Stimulated activated memory B cell treated with anti-CD40 and anti-IgM and Interleukin-4, amounts not matched to agents 10 μg/mL and 1 μg/mL and 100 μg/mL, for 72 hours (primary cell): ENCODE measurements at regions not wholly inside any gene's neighbourhood (a gene's known extent, or its start where the extent isn't known, plus 50 kb on each side); places are given as distances from the start of the nearest gene placed in this dataset.

Experiments used
- ATAC-seq: fragments of 150-1000 bp; cut with Tn5 transposase; 2 replicates; pipeline ENCODE4 v1.10.0; 2021
- H3K27ac Mint-ChIP-seq: one replicate; pipeline ENCODE4 v1.8.0; 2022; ENCODE audit warnings: mild to moderate bottlenecking, mixed read lengths
- H3K27me3 Mint-ChIP-seq: one replicate; pipeline ENCODE4 v1.8.0; 2022; ENCODE audit warnings: mixed read lengths
- H3K36me3 Mint-ChIP-seq: one replicate; pipeline ENCODE4 v1.8.0; 2022; ENCODE audit warnings: mixed read lengths
- H3K4me1 Mint-ChIP-seq: one replicate; pipeline ENCODE4 v1.8.0; 2022; ENCODE audit warnings: mixed read lengths
- H3K4me3 Mint-ChIP-seq: one replicate; pipeline ENCODE4 v1.8.0; 2022; ENCODE audit warnings: mild to moderate bottlenecking, moderate library complexity, mixed read lengths
- H3K9me3 Mint-ChIP-seq: one replicate; pipeline ENCODE4 v1.8.0; 2022; ENCODE audit warnings: mixed read lengths

- H3K4me1 Mint-ChIP-seq: no peaks in the 10 kb centered on the region
- no peak overlapping the region for H3K27ac Mint-ChIP-seq
- no peak overlapping the region for H3K4me3 Mint-ChIP-seq
- H3K36me3 Mint-ChIP-seq: no peaks in the 10 kb centered on the region
- no peaks in the 10 kb centered on the region for H3K27me3 Mint-ChIP-seq
- no peaks in the 10 kb centered on the region for H3K9me3 Mint-ChIP-seq
- no peak for ATAC-seq
Measured at GRCh38 chr7:88450874-88451273, 144.2 kb upstream of the STEAP4 start.

- no peaks in the 10 kb centered on the region for H3K9me3 Mint-ChIP-seq
- no peaks in the 10 kb centered on the region for H3K27me3 Mint-ChIP-seq
- ATAC-seq: no peak
- no peaks in the 10 kb centered on the region for H3K4me1 Mint-ChIP-seq
- no peaks in the 10 kb centered on the region for H3K36me3 Mint-ChIP-seq
- no peak overlapping the region for H3K27ac Mint-ChIP-seq
- no peak overlapping the region for H3K4me3 Mint-ChIP-seq
Measured at GRCh38 chr7:88449410-88449809, 142.7 kb upstream of the STEAP4 start.

GRCh38 chr7:88442413-88442812 lies 135.7 kb upstream of the STEAP4 start:
- ATAC-seq: no peak
- Mint-ChIP-seq H3K27ac (no peak overlapping the region), H3K27me3 (no peaks in the 10 kb centered on the region), H3K36me3 (no peaks in the 10 kb centered on the region), H3K4me1 (no peaks in the 10 kb centered on the region), H3K4me3 (no peak overlapping the region), H3K9me3 (no peaks in the 10 kb centered on the region)

DNA sequence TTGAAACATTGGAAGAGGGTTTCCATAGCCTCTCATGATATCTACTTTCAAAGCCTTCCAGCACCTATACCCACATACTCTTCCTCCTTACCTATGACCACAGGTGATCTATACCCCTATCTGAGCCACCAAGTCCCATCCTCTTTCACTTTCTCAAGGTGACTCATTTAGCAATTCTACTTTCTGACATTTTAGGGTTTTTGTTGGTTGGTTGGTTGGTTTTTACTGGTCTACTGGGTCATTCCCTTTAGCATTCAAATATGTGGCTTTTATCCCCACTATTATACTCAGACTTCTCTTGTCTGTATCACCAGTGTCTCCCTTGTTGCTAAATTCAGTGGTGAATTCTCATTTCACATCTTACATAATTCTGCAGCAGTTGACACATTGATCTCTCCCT lies 130.4 kb upstream of the STEAP4 start:
- no peak overlapping the region for H3K4me3 Mint-ChIP-seq
- H3K27me3 Mint-ChIP-seq: no peaks in the 10 kb centered on the region
- no peak for ATAC-seq
- H3K4me1 Mint-ChIP-seq: no peaks in the 10 kb centered on the region
- no peaks in the 10 kb centered on the region for H3K9me3 Mint-ChIP-seq
- no peak overlapping the region for H3K27ac Mint-ChIP-seq
- H3K36me3 Mint-ChIP-seq: no peaks in the 10 kb centered on the region

GRCh38 chr7:88432301-88432700 lies 125.6 kb upstream of the STEAP4 start:
- Mint-ChIP-seq H3K4me1 (no peaks in the 10 kb centered on the region), H3K27ac (no peak overlapping the region), H3K4me3 (no peak overlapping the region), H3K9me3 (no peaks in the 10 kb centered on the region), H3K27me3 (no peaks in the 10 kb centered on the region), H3K36me3 (no peaks in the 10 kb centered on the region)
- ATAC-seq: no peak

DNA sequence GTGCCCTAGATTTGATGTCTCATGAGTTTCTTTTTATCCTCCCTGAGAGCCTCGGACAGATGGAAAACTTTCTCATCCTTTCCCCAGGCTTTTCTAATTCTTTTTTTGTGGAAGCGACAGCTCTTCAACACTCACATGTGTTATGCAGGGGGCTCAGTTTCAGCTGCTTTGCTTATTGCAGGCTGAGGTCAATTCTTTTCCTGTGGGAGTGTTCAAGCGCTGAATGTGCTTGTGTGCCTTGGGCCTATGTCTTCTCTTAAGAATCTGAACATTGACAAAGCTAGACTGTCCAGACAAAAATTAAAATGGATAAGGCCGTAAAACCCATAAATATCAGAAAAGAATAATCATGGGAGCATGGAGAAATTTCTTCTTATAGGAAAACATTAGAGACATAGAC lies 125.2 kb upstream of the STEAP4 start:
- H3K9me3 Mint-ChIP-seq: no peaks in the 10 kb centered on the region
- ATAC-seq: no peak

DNA sequence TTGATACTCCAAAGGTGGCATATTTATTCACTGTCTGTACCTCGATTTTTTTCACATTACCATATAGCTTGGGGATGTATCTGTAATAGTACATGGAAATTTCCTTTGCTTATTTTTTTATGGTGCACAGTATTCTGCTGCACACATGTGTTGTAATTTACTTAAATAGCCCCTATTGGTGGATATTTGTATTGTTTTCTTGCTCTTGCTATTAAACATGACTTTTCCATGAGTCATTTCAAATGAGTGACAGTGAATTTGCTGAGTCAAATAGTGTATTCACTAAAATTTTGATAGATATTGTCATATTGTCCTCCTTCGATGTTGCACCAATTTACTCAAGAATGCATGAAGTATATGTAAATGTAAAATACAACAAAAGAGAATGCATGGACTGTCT lies 122.7 kb upstream of the STEAP4 start:
- H3K9me3 Mint-ChIP-seq: no peaks in the 10 kb centered on the region
- no peak overlapping the region for H3K4me3 Mint-ChIP-seq
- no peak for ATAC-seq
- H3K27me3 Mint-ChIP-seq: no peaks in the 10 kb centered on the region
- no peak overlapping the region for H3K27ac Mint-ChIP-seq
- no peaks in the 10 kb centered on the region for H3K36me3 Mint-ChIP-seq
- H3K4me1 Mint-ChIP-seq: no peaks in the 10 kb centered on the region

More for the DNA sequence above, 125.2 kb upstream of the STEAP4 start:
- Mint-ChIP-seq H3K27me3 (no peaks in the 10 kb centered on the region), H3K27ac (no peak overlapping the region), H3K4me3 (no peak overlapping the region), H3K4me1 (no peaks in the 10 kb centered on the region), H3K36me3 (no peaks in the 10 kb centered on the region)

- no peaks in the 10 kb centered on the region for H3K27me3 Mint-ChIP-seq
- H3K9me3 Mint-ChIP-seq: no peaks in the 10 kb centered on the region
- no peak overlapping the region for H3K27ac Mint-ChIP-seq
- H3K36me3 Mint-ChIP-seq: no peaks in the 10 kb centered on the region
- no peaks in the 10 kb centered on the region for H3K4me1 Mint-ChIP-seq
- no peak overlapping the region for H3K4me3 Mint-ChIP-seq
- ATAC-seq: no peak
Measured at GRCh38 chr7:88402529-88402928, 95.8 kb upstream of the STEAP4 start.

GRCh38 chr7:88401009-88401623 lies 94.4 kb upstream of the STEAP4 start:
- ATAC-seq: no peak
- no peaks in the 10 kb centered on the region for H3K9me3 Mint-ChIP-seq
- H3K4me3 Mint-ChIP-seq: no peak overlapping the region
- peaks cover 11% of the 10 kb centered on the region for H3K4me1 Mint-ChIP-seq
- H3K27ac Mint-ChIP-seq: no peak overlapping the region
- H3K27me3 Mint-ChIP-seq: no peaks in the 10 kb centered on the region
- H3K36me3 Mint-ChIP-seq: no peaks in the 10 kb centered on the region

- Mint-ChIP-seq H3K4me1 (peaks cover 15% of the 10 kb centered on the region), H3K27me3 (no peaks in the 10 kb centered on the region), H3K36me3 (no peaks in the 10 kb centered on the region), H3K9me3 (no peaks in the 10 kb centered on the region), H3K27ac (no peak overlapping the region), H3K4me3 (no peak overlapping the region)
- ATAC-seq: no peak
Measured at GRCh38 chr7:88399696-88400240, 93.1 kb upstream of the STEAP4 start.

DNA sequence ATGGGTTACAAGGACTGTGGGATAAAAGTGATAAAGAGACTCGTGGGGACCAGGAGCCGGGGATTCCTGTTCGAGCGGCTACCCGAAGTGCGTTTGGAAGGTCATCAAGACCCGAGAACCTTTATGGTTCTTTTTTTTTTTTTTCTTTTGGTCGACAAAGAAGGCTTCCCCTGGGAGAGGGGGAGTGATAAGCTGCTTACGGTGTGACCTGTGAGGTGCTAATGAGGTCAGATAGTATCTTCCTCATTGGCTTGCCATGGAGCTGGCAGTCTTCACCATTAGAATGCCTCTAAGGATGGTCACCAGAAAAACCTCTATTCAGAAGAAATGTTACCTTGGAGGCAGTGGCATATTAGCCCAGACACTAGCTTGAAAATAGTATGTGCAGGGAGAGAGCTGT lies 92.3 kb upstream of the STEAP4 start:
- H3K4me3 Mint-ChIP-seq: no peak overlapping the region
- H3K4me1 Mint-ChIP-seq: peaks cover 15% of the 10 kb centered on the region
- no peaks in the 10 kb centered on the region for H3K9me3 Mint-ChIP-seq
- no peak for ATAC-seq
- no peaks in the 10 kb centered on the region for H3K36me3 Mint-ChIP-seq
- no peak overlapping the region for H3K27ac Mint-ChIP-seq
- no peaks in the 10 kb centered on the region for H3K27me3 Mint-ChIP-seq

- peaks cover 15% of the 10 kb centered on the region for H3K4me1 Mint-ChIP-seq
- H3K36me3 Mint-ChIP-seq: no peaks in the 10 kb centered on the region
- no peak overlapping the region for H3K27ac Mint-ChIP-seq
- no peaks in the 10 kb centered on the region for H3K27me3 Mint-ChIP-seq
- no peak overlapping the region for H3K4me3 Mint-ChIP-seq
- no peak for ATAC-seq
- no peaks in the 10 kb centered on the region for H3K9me3 Mint-ChIP-seq
Measured at GRCh38 chr7:88398459-88398858, 91.8 kb upstream of the STEAP4 start.

GRCh38 chr7:88396948-88397322 lies 90.2 kb upstream of the STEAP4 start:
- Mint-ChIP-seq H3K9me3 (no peaks in the 10 kb centered on the region), H3K27me3 (no peaks in the 10 kb centered on the region), H3K36me3 (no peaks in the 10 kb centered on the region), H3K4me3 (no peak overlapping the region), H3K4me1 (peaks cover 15% of the 10 kb centered on the region), H3K27ac (peak overlapping the region; percentile 36)
- ATAC-seq: peak; percentile 50

DNA sequence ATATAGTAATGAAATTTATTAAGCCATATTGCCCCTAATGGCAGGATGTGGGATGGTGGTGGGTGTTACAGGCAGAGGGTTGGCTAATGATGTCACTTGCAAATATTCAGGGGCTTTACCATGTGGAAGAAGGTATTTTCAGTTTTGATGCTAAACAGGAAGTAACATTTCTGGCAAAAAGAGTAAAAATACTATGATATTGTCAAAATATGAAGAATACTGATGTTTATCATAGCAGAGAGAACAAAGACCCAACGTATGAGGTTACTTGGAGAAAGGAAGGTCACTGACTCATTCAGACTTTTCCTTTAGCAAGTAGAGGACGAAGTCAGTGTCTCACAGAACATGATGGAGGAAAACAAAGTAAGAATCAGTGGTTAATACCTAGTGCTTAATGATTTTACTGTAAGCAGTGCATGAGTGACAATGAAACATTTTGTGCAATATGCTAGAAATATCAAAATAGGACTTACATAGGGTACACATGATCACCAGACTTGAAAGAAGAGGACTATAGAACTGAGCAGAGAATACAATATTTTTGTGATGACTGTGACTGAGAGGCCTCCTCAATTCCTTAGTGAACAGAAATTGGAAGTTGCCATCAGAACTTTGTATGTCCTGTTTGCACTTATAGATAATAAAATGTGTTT lies 89.7 kb upstream of the STEAP4 start:
- no peaks in the 10 kb centered on the region for H3K9me3 Mint-ChIP-seq
- H3K4me3 Mint-ChIP-seq: peak overlapping the region; percentile 2
- peak overlapping the region; percentile 58 for H3K27ac Mint-ChIP-seq
- H3K4me1 Mint-ChIP-seq: peaks cover 15% of the 10 kb centered on the region
- no peaks in the 10 kb centered on the region for H3K27me3 Mint-ChIP-seq
- no peaks in the 10 kb centered on the region for H3K36me3 Mint-ChIP-seq
- peak; percentile 49 for ATAC-seq

DNA sequence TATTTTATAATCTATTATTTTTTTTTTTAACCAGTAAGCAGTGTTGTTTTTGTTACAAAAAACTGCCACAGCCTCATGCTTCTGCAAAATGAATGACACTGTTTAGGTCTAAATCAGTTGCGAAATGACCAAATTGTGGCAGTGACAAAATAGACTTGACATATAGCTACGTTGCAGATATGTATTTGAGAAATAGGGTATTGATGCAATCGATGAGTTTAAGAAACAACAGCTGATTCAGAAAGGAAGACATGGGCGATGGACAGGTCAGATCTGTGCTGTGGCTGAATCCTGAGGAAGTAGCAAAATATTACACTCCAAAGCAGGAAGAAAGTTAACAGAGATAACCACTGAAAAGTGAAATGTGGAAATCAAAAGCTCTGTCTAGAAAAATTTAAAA lies 89.0 kb upstream of the STEAP4 start:
- Mint-ChIP-seq H3K27me3 (no peaks in the 10 kb centered on the region), H3K4me3 (no peak overlapping the region), H3K4me1 (peaks cover 15% of the 10 kb centered on the region), H3K27ac (no peak overlapping the region), H3K9me3 (no peaks in the 10 kb centered on the region), H3K36me3 (no peaks in the 10 kb centered on the region)
- no peak for ATAC-seq

DNA sequence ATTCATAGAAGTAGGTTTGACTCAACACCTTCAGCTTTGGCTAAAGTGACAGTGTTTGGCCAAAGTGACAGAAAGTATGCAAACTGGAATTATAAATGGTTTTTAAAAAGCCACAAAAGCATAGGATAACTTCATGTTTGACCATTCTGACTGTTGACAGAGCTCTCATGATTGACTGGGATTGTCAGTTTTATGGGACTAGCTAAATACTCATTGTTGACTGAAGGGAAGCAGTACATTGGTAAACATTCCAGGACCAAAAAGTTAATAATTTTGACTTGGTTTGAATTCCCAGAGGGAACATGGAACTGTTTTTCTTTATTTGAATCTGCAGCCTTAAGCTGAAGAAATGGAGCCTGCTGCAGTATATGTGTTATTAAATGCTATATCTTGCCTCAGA lies 84.6 kb upstream of the STEAP4 start:
- H3K27ac Mint-ChIP-seq: no peak overlapping the region

More for the DNA sequence above, 84.6 kb upstream of the STEAP4 start:
- H3K36me3 Mint-ChIP-seq: no peaks in the 10 kb centered on the region
- no peaks in the 10 kb centered on the region for H3K27me3 Mint-ChIP-seq
- no peak overlapping the region for H3K4me3 Mint-ChIP-seq
- no peaks in the 10 kb centered on the region for H3K9me3 Mint-ChIP-seq
- no peak for ATAC-seq
- peaks cover 5% of the 10 kb centered on the region for H3K4me1 Mint-ChIP-seq
